ENCODE measurements at regions not wholly inside any gene's neighbourhood (a gene's known extent, or its start where the extent isn't known, plus 50 kb on each side); places are given as distances from the start of the nearest gene placed in this dataset.
"Not testable (repeated sequence)": the region's sequence is repeated elsewhere in the genome, so short reads cannot be mapped to it uniquely, and the experiment has no call there.

DNA sequence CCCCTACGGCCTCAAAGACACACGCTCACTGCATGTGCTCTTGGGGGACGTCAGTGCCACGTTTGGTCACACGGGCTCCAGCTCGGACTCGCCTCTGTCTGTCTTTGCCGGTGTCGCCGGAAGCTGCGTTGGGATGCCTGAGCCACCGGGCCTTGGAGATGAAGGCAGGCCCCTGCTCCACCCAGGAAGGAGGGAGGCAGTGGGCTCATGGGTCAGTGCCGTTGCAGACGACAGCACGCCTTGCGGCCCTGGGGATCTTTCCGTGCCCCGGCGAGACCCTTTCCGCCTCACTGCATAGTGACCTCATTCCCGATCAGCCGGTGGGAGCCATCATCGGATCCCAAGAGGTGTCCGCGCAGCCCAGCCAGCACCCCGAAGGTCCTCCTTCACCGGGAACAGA is 1407.3 kb upstream of the PCDH10 start:
- DNase-seq: not testable (repeated sequence)

DNA sequence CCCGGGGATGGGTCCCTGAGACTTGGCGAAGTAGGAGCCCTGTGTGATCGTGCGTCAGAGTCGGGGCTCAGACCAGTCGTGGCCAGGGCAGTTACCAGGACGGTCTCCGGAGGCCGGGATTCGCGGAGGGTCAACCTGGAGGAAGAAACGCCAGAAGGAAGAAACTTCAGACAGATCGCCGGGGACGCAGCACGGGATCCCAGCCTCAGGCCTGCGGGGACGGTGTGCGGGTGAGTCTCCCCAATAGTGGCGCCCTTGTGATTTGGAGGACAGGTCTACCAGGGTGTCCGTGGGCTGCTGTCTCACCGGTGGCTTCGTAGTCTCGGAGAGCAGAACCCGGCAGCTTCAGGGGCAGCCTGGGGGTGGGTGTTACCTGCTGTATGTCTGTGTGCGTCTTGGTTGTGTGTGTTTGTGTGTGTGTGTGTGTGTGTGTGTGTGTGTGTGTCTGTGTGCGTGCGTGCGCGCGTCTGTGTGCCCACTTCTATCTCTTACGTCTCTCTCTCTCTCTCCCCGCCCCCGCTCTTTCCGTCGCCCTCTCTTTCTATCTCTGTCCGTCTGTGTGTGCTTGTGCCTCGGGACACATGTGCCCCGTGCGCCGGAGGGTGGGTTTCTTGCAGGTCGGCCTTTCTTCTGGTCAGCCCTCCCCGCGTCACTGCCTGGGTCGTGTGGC is 1406.4 kb upstream of the PCDH10 start:
- not testable (repeated sequence) for DNase-seq

DNA sequence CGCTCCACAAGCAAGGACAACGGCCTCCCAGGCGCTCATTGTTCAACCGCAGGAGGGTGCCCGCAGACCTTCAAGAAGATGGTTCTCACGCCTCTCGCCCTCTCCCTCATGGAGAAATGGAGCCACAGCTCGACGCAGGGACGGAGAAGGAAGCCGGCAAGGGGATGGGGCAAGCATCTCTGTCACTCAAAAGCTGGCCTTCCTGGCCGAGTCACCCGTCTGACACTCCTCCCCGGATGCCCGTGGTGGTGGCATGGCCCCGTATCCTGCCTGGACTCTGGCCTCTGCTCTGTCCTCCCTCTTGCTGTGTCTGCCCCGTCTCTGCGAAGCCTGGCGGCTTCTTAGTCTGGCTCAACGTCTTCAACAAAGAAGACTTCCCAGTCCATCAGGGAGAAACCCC is 1405.7 kb upstream of the PCDH10 start:
- DNase-seq: not testable (repeated sequence)

DNA sequence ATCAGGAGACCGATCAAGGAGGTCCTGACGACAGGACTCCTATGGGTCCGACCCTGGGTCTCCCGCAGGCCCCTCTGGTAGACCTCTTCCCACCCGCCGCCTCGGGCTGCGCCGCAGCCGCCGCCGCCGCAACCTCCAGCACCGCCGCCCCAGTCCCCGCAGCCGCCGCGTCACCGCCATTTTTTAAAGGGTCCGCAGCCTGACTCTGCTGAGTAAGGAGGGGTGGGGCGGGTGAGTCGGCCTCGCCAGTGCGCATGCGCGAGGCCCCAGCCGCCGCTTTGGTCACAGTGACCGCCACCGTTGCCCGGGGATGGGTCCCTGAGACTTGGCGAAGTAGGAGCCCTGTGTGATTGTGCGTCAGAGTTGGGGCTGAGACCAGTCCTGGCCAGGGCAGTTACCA is 1401.9 kb upstream of the PCDH10 start:
- not testable (repeated sequence) for DNase-seq

DNA sequence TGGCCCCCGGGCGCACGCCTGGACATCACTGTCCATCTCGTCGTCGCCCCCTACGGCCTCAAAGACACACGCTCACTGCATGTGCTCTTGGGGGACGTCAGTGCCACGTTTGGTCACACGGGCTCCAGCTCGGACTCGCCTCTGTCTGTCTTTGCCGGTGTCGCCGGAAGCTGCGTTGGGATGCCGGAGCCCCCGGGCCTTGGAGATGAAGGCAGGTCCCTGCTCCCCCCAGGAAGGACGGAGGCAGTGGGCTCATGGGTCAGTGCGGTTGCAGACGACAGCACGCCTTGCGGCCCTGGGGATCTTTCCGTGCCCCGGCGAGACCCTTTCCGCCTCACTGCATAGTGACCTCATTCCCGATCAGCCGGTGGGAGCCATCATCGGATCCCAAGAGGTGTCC is 1399.9 kb upstream of the PCDH10 start:
- not testable (repeated sequence) for DNase-seq

DNA sequence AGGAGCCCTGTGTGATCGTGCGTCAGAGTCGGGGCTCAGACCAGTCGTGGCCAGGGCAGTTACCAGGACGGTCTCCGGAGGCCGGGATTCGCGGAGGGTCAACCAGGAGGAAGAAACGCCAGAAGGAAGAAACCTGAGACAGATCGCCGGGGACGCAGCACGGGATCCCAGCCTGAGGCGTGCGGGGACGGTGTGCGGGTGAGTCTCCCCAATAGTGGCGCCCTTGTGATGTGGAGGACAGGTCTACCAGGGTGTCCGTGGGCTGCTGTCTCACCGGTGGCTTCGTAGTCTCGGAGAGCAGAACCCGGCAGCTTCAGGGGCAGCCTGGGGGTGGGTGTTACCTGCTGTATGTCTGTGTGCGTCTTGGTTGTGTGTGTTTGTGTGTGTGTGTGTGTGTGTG is 1399.1 kb upstream of the PCDH10 start:
- DNase-seq: not testable (repeated sequence)

DNA sequence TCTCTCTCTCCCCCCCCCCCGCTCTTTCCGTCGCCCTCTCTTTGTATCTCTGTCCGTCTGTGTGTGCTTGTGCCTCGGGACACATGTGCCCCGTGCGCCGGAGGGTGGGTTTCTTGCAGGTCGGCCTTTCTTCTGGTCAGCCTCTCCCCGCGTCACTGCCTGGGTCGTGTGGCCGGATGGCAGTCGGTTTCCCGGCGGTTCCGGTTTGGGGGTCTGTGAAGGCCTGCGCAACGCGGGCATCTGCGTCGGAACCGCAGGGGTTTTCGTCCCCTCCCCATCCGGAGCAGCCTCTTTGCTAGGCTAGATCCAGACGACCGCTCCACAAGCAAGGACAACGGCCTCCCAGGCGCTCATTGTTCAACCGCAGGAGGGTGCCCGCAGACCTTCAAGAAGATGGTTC is 1398.6 kb upstream of the PCDH10 start:
- not testable (repeated sequence) for DNase-seq

DNA sequence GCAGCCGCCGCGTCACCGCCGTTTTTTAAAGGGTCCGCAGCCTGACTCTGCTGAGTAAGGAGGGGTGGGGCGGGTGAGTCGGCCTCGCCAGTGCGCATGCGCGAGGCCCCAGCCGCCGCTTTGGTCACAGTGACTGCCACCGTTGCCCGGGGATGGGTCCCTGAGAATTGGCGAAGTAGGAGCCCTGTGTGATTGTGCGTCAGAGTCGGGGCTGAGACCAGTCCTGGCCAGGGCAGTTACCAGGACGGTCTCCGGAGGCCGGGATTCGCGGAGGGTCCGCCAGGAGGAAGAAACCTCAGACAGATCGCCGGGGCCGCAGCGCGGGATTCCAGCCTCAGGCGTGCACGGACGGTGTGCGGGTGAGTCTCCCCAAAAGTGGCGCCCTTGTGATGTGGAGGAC is 1386.9 kb upstream of the PCDH10 start:
- DNase-seq: not testable (repeated sequence)

DNA sequence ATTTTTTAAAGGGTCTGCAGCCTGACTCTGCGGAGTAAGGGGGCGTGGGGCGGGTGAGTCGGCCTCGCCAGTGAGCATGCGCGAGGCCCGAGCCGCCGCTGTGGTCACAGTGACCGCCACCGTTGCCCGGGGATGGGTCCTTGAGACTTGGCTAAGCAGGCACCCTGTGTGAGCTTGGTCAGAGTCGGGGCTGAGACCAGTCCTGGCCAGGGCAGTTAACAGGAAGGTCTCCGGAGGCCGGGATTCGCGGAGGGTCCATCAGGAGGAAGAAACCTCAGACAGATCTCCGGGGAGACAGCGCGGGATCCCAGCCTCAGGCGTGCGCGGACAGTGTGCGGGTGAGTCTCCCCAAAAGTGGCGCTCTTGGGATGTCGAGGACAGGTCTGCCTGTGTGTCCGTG is 1384.4 kb upstream of the PCDH10 start:
- no peak for DNase-seq

DNA sequence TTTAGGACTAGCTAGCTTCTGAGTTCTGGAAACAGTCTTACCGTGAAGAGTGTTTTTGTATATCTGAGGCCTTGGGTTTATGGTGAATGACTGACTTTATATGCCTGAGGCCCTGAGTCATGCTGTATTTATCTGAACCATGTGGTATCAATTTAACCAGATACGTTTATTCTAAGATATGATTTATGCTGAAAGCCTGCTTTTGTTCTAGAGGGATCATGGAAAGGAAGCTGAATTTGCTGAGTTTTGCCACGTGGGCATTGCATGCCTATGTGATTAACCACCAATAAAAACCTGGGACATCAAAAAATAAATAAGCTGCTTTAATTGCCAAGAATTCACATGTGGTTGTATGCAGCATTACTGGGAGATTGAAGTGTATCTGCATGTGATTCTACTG is 1374.7 kb upstream of the PCDH10 start:
- DNase-seq: not testable (repeated sequence)

DNA sequence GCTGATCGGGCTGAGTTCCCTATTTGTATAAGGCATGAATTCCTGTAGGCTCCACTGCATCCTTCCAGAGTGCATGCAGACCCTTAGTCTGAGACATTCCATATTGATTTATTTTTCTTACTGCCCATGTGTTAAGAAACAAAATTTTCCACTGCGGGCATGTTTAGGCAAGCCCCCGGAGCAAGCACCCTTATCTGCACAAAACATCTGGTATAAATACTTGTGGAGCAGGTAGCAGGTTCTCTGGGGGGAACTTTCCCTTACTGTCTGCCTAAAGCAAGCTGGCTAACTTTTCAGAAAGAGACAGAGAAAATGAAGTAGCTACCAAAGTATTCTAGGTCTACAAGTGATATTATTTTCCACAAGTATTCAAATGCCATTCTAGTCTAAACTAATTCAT is 1338.5 kb upstream of the PCDH10 start:
- not testable (repeated sequence) for DNase-seq
